Hematopoietic multipotent progenitor cell (in vitro differentiated cells): ENCODE measurements at regions not wholly inside any gene's neighbourhood (a gene's known extent, or its start where the extent isn't known, plus 50 kb on each side); places are given as distances from the start of the nearest gene placed in this dataset.
A peak's percentile ranks its signal among the peaks of the same experiment; 100 is the strongest.
"Not testable (repeated sequence)": the region's sequence is repeated elsewhere in the genome, so short reads cannot be mapped to it uniquely, and the experiment has no call there.

Source experiments
- DNase-seq, 3 donors: peaks; one replicate each; pipeline ENCODE4 v3.0.0-alpha.2; 2011 to 2015; ENCODE audit warnings: low read depth in 2 of 3, low spot score in 2 of 3

DNA sequence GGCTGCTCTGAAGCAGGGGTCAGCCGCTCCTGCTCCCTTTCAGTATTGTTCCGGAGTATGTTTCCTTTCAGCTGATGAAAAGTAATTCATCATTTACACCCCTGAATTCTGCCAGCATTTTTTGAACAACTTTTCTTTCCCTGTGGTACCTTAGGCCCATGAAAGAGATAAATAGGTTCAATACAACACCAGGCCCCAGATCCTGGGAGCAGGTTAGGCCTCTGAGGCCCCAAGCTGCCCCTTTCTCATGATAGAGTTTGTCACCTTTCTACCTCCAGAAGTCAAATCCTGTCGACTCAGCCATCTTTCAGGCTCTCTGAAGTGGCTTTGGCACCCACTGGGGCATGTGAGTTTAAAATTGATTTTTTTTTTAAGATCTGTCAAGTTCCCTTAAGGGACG lies 1415.1 kb upstream of the ZEB2 start:
- no peak for DNase-seq

DNA sequence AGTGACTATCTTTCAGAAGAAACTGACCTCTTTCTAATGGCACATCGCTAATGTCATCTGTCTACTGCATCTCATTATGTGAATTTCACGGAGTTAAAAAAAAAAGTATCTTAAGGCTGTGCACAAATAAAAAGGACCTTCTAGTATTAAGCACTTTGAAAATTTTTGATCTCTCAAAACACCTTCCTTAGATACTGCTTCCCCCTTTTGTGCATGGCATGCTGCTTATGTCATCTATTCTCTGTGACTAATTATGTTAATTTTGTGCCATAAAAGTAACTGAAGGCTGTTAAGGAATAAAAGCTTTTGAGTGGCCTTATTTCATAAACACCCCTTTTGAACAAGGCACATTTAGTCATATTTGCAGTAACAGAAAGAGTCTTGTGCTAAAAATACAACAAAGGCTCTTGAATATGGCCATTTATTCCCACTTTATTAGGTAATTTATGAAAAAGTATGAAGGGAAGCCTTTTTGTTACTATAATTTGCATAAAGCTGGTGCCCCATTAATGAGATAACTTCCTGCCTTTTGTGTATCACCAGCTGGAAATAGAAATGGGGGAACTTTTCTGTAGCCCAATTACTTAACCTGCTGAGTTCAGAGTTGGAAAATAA lies 1412.0 kb upstream of the ZEB2 start:
- DNase-seq = no peak

DNA sequence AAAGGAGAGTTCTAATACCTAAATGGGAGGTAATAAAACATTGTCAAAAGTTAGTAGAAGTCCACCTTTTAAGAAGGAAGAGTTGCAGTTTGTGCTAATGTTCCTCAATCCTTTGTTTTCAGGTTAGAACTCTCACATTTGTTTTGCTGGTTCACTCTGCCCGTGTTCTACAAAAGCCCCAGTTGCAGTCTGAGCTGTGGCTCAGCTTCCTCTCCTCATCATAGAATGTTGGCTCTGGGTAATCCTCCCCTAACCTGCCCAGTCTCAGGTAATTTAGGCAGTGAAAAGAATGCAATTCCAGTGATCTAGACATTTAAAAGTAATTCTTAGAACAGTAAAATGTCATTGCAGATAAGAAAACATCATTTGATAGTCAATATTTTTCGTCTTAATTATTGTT lies 1410.4 kb upstream of the ZEB2 start:
- DNase-seq = no peak

DNA sequence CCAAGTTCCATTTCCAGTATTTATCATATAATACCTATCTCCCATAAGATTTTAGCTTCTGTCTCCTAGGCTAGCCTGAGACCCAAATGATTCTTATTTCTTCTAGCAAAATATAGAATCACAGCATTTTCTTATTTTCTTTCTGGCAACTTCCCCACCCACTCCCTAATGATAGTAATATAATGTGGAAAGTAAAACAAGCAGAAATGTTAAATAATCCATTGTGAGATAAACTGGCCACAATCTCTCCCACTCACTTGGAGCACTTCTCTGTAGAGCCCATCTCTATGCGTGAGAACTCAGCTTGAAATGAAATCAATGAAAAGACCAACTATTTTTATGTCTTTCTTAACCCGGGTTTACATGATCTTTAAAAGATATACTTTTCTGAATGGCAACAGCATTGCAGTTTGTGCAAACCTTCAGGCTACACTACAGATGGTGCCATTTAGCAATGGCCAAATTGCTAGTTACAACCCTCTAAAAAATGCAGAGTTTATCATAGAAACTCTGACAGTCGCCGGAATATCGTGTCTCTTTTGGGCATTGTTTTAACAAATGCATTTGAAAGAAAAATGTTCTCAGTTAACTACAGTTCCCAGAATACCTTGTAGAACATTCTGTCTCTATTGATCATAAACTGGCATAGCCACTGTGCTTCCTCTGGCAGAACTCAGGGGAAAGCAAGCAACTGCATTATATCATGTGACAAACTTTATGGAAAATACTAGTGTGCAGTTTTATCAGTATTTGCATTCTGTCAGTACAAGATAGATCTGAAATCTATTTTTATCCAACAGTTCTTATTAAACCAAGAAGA lies 1407.4 kb upstream of the ZEB2 start:
- no peak for DNase-seq

DNA sequence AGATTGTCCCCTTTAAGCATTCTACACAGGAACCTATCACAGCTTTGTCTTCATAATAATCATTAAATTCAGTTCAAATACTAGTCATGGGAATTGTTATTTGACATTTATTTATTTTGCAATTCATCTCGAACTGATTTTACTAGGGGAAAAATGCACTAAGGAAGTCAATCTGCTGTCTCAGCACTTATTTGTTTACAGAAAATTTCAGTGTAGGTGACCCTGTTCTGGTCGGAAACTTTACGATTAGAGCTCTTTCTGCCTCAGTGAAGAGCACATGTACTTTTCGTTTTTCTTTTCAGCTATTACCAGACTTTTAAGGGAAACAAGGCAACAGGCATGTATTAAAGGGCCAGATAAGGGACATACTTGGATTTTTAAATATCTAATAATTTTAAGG lies 1405.7 kb upstream of the ZEB2 start:
- no peak for DNase-seq

DNA sequence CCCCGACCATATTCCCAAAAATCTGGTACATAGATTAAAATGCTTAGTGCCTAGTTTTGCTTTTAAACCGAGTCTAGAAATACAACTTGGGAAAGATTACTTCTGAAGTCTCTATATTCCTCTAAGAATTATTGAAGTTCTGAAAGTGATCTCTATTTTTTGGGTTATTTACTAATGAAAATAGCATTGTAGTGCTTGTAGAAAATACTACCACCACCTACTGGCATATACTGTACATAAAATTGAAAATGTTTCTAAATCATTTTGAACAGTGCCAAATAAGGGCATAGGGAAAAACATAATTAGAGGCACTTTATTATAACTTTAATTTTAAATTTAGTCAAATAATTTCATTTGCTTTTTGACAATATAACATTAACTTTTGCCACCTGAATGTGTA lies 1399.6 kb upstream of the ZEB2 start:
- DNase-seq = no peak

DNA sequence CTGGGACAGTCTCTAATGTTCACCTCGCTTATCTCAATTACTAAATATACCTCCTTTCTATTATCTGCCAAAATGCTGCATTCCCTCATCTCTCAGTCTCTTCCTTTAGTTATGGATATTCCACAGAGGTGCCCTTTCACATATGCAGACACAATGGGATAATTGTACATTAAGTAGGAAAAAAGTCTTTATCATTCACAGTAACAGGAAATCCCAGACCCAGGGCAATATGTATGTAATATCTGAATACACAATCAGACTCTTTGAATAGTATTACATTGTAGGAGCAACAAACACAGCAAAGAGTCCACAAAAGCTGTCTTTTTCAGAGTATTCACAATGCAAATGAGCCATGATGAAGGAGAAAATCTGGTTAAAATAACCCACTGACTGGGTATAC lies 1399.0 kb upstream of the ZEB2 start:
- DNase-seq = no peak

DNA sequence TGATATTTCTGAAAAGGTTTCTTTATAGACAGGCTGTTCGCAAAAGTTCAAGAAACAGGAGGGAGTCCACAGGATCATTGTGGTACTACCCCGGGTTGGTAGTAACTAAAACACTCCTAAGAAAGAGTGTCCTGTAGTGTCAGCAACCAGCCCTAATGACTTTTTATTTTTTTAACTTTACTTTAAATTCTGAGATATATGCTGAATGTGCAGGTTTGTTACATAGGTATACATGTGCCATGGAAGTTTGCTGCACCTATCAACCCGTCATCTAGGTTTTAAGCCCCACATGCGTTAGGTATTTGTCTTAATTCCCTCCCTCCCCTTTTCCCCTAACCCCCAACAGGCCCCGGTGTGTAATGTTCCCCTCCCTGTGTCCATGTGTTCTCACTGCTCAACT lies 1396.9 kb upstream of the ZEB2 start:
- DNase-seq = no peak

DNA sequence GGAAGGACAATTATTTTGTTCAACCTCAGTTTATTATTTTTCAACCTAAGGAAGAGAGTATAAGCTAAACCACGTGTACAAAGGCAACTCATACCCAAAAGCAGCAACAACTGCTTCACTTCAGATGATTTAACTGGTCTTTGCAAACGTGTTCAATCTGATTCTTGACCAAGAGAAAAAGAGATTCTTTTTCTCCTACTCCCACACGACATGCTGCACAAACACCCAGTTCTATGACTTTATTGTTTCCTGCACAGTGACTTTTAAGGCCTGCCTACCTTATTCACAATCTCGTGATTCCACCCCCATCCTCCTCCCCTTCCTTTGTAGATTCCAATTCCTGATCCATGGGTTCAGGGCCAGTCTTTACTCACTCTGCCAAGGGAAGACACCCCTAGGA lies 1394.8 kb upstream of the ZEB2 start:
- DNase-seq = no peak

DNA sequence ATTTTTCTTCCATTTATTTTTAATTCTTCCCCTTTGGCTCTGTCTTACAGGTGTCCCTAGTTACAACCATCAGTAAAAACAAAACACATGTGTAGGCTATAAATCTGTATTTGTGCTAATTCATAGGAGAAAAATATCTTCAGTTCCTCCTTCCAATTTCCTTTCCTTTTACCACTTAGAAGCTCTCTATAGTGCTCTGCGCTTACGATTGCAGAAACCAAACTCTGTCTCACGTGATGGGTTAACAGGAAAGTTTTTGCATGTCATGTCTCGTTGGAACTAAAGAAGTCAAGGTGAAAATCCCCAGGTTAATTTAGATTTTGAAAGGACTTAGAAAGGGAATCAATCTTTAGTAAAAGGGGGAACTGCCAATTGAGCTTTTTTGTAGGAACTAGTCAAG lies 1390.5 kb upstream of the ZEB2 start:
- peak in 1 of 3 donors; percentile 3 for DNase-seq

DNA sequence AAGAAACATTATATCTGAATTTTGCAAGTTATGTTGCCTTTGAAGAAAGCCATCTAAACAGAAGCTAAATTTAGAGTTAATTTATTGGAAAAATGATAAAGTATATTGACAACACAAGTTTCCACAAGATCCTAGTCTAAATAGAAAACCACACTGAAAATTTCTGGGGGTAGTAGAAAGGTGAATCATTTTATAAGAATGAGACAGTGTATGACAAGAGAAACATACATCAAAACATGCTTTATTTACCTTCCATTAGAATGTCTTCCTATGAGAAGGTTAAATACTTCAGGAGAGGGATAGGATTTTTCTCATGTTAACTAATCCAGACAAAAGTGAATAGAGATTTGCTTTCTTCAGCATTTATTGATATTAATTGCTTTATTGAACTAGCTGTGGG lies 1389.8 kb upstream of the ZEB2 start:
- DNase-seq = no peak

DNA sequence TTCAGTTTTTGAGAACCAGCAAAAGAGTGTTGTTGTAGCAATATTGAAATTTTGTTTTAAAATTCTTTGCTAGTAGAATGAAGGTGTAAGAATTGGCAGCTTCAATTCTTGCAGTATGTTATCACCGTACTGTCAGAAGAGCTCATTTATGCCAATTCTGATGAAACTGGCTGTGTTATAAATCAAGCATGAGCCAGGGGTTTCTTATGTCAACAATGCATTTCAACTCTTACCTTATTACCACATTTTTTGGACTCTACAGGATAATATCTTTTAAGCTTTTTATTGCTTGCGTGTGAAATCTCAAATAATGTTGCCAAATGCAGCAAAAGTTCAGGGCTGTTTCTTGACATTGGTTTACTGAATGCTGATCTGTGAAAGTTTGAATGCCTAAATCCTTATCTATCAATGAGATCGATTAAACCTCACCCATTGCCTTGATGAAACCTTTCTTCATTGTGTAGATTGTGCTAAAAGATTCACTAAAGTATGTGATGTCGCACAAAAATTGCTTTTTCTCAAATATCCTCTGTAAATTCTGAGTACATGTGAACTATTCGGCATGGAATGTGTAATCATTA lies 1389.3 kb upstream of the ZEB2 start:
- DNase-seq = no peak

DNA sequence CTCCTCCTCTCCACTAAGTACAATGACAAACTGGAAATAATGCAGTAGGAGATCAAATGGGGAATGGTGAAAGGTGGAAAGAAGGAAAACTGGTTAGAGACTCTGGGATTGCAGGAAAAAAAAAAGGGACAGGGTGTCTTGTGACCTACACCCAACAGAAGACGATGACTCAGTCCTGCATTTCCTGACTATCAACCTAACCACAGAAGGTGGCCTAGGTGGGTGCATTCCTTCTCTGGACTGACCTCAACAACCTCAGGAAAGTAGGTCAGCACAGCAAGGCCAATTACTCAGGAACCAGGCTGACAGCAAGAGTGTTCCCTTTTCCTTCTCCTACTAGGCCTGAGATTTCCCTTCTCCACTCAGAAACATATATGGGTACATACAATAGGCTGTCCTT lies 1386.4 kb upstream of the ZEB2 start:
- DNase-seq = no peak

DNA sequence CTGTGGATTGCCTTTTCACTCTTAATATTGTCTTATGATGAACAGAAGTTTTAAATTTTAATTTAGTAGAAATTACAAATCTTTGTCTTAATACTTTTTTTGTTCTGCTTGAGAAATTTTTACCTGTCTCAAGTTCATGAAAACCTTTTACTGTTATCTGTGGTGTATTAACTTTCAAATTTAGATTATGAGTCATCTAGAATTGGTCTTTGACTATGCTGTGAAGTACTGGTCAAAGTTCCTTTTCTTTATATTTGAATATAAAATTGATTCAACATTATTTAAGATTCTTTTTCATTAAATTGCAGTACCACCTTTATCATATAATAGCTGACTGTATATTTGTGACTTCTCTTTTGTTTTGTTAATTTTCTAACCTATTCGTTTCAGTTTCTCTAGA lies 1385.5 kb upstream of the ZEB2 start:
- no peak for DNase-seq

DNA sequence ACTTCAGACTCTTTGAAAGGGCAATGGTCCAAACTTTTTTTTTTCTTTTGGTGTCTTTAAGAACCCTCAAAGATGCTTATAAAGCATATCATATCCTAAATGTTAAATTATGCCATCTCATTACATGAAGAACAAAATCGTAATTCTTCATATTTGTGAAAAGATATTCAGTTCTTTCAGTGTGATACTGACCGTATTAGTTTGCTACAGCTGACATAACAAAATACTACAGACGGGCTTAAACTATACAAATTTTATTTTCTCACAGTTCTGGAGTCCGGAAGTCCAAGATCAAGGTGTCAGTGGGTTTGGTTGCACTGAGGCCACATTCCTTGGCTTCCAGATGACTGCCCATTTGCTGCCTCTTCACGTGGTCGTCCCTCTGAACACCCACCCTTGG lies 1377.2 kb upstream of the ZEB2 start:
- no peak for DNase-seq

DNA sequence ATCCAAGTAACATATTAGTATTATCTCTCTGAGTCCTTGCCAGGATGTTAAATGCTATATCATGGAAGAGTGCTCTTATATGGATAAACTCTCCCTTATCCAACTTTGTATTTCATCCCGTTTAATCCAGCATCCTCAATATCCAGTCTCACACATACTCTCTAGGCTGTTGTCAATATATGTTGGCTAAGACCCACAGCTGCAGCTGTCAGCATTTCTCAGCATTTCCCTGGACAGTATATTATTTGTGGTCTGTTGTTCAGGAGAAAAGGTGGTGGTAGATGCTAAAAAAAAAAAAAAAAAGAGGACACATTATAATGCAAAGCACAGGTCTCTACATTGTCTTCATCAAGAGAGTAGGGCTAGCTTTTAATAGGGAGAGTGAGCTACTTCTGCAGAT lies 1368.0 kb upstream of the ZEB2 start:
- DNase-seq = no peak

DNA sequence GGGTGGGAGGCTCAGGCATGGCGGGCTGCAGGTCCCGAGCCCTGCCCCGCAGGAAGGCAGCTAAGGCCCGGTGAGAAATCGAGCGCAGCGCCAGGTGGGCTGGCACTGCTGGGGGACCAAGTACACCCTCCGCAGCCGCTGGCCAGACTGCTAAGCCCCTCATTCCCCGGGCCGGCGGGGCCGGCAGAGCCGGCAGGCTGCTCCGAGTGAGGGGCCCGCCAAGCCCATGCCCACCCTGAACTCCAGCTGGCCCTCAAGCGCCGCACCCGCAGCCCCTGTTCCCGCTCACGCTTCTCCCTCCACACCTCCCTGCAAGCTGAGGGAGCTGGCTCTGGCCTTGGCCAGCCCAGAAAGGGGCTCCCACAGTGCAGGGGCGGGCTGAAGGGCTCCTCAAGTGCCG lies 1361.1 kb upstream of the ZEB2 start:
- not testable (repeated sequence) for DNase-seq

DNA sequence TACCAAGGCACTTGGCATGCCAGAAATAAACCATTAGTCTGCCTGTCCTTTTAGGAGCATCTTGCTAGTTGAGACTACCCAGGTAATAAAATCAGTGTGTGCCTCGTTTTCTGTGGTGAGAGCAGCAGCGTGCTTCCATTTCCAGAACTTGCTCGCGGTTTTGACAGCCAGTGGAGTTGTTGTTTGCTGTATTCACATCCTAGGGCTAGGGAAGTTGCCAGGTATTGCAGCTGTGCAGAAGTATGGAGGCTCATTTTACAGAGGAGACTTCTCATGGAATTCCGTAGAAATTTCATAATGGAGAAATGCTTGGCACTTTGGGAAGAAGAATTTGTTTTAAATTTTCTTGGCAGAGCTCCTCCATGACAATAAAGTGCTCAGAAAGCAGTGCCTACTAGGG lies 1355.1 kb upstream of the ZEB2 start:
- no peak for DNase-seq

DNA sequence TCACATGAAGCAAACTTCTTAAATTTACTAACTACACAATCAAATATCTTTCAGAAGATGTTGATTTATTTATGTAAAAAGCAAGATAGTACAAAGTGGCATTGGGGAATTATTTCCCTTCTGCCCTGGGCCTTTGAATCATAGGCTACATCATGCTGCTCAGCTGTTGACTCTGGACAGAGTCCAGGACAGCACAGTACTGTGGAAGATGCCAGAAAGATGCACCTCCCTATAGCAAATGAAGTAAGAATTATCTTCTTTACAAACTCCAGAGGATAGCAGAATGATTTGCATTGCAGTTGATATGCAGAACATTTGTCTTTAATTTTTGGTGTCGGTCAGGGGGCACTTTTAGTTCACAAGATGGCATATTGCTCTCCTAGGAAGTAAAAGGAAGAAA lies 1354.5 kb upstream of the ZEB2 start:
- DNase-seq = no peak

DNA sequence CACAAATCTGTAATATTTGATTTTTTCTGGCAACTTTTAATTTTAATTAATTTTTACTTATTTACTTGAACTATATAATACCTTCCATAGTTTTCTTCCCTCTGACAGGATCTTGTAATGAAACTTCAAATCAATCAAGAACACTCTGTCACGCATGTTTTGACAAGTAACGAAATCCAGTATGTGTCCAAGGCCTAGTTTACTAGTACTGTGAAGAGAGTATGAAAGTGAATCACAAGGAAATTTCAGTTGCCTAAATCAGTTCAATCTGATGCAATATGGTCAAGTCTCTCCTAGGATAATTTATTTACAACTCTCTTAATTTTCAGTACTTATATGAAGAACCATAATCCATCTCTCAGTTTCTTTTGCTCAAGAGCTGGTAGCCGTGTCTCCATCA lies 1344.6 kb upstream of the ZEB2 start:
- DNase-seq = no peak

DNA sequence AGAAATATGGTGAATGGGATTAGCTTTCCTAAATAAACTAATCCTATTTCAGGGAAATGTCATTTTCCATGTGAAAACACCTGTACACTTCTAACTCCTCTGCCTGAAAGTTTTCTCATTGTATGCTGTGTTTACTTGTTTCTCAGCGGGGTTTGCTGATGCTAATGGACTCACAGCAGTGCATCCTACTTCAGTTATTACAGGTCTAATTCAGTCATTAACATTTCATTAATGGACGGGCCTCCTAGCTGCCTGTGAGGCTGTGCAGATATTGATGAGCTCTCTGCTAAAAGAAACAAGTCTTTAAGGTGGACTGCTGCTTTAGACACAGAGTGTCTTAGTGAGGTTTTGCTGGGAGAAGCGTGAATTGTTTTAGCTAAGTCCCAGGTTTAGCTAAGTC lies 1342.0 kb upstream of the ZEB2 start:
- DNase-seq = no peak

DNA sequence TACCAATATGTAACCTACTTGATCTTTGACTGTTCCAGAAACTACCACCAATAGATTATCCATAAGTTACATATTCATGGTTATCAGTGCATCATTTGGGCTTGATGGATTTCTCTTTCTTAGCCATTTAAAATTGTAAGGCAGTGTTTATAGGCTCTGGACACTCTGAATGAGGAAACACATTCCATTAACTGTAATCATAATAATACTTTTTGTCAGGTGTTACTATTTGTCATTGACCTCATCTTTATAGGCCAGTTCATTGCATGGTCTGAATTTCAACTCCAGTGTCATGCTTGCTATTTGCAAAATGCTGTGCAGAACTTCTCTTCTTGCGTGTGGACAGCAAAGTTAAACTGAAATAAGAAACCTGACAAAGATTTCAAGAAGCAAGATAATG lies 1340.2 kb upstream of the ZEB2 start:
- DNase-seq = no peak
